ENCODE measurements at regions not wholly inside any gene's neighbourhood (a gene's known extent, or its start where the extent isn't known, plus 50 kb on each side); places are given as distances from the start of the nearest gene placed in this dataset.

DNA sequence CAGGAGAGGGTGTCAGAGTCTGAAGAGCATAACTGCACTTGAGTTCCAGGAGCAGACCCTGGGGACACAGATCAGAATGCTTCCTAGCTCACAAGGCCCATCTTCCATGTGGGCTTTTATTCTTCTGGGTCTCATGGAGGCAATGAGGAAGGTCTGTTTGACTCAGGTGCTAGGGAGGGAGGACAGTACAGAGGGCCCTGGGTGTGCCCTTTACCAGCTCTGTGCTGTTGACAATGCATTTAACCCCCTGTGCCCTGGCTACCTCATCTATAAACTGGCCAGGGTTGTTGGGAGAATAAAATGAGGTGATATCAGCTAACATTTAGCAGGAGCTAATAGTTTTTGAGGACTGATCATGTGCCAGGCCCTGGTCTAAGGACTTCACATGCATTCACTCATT is 318.0 kb downstream of the DMAC1 start:
- TF ChIP-seq CTCF (IDR thresholded peaks at IDR 0.05) (no peak), POLR2A (IDR thresholded peaks at IDR 0.05) (no peak)

Data from right lobe of liver (tissue), 4 donors.